ENCODE measurements at regions not wholly inside any gene's neighbourhood (a gene's known extent, or its start where the extent isn't known, plus 50 kb on each side); places are given as distances from the start of the nearest gene placed in this dataset.
"Not testable (repeated sequence)": the region's sequence is repeated elsewhere in the genome, so short reads cannot be mapped to it uniquely, and the experiment has no call there.

GRCh38 chr5:118282480-118283038 is 705.8 kb downstream of the DTWD2 start:
- not testable (repeated sequence) for H3K4me3 ChIP-seq (ENCODE audit: low read length); H2AFZ ChIP-seq (ENCODE audit: low read depth, low read length); H3K9me2 ChIP-seq (ENCODE audit: insufficient read depth, low read length); H4K20me1 ChIP-seq (ENCODE audit: insufficient read depth); H3K9ac ChIP-seq (ENCODE audit: low read length); H3K27ac ChIP-seq (ENCODE audit: low read length); H3K9me3 ChIP-seq (ENCODE audit: low read length); H3K4me2 ChIP-seq (ENCODE audit: low read length); H3K36me3 ChIP-seq (ENCODE audit: insufficient read depth, low read length); H3K27me3 ChIP-seq (ENCODE audit: insufficient read depth, low read depth, low read length); H3F3A ChIP-seq (ENCODE audit: insufficient read depth, low read length, poor library complexity, severe bottlenecking); H3K79me2 ChIP-seq (replicated peaks; ENCODE audit: insufficient read depth, low read length)

DNA sequence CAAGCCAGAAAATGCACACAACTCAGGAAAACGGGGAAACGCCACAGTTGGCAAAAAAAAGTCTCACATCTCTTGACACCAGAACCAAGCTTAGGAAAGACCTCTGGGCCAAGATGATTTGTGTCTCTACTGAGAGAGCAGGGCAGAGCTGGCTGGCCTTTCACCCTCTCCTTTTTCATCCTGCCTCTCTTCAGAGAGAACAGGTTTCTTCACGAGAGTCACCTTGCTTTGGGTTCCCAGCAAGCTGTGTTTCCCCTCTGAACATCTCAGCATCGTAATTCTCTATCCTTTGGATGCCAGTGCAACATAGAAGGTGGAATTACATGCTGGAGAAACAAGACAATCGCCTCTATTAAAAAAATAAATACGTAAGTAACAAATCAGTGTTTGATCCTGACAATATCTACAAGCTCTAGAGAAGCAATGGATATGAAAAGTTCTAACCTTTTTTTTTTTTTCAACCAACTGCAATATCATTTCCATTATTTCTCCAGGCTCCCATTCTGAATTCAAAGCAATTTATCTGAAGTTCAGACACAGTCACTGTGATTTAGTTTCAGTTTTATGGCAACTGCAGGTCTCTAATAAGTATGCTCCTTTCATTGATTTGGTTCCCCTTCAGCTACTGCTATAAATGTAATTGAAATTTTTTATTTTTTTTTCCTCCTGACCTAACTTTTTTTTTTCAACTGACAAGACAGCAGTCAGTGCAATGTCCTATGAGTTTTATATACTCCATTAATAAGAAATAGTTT is 708.6 kb downstream of the DTWD2 start:
- Histone ChIP-seq H4K20me1 (ENCODE audit: insufficient read depth) (no peaks in the 10 kb centered on the region), H3K27ac (ENCODE audit: low read length) (no peak overlapping the region), H3K27me3 (ENCODE audit: insufficient read depth, low read depth, low read length) (no peaks in the 10 kb centered on the region), H2AFZ (ENCODE audit: low read depth, low read length) (no peak overlapping the region), H3K4me3 (ENCODE audit: low read length) (no peak overlapping the region), H3F3A (ENCODE audit: insufficient read depth, low read length, poor library complexity, severe bottlenecking) (no peaks in the 10 kb centered on the region), H3K36me3 (ENCODE audit: insufficient read depth, low read length) (no peaks in the 10 kb centered on the region), H3K4me2 (ENCODE audit: low read length) (no peak overlapping the region), H3K79me2 (replicated peaks; ENCODE audit: insufficient read depth, low read length) (no peaks in the 10 kb centered on the region), H3K9me3 (ENCODE audit: low read length) (no peaks in the 10 kb centered on the region), H3K9ac (ENCODE audit: low read length) (no peak overlapping the region), H3K9me2 (ENCODE audit: insufficient read depth, low read length) (no peaks in the 10 kb centered on the region)
- TF ChIP-seq RAD21 (conservative IDR thresholded peaks at IDR 0.05), result no peak
- no peak for TF ChIP-seq MXI1 (conservative IDR thresholded peaks at IDR 0.05; ENCODE audit: poor library complexity, severe bottlenecking)
- no peak for TF ChIP-seq POLR2AphosphoS5 (IDR thresholded peaks at IDR 0.05)
- no peak for TF ChIP-seq TAF1 (IDR thresholded peaks at IDR 0.05; ENCODE audit: low read depth)
- no peak for TF ChIP-seq REST (IDR thresholded peaks at IDR 0.05; ENCODE audit: borderline replicate concordance)
- TF ChIP-seq EP300 (conservative IDR thresholded peaks at IDR 0.05; ENCODE audit: poor library complexity, severe bottlenecking), result no peak
- no peak for TF ChIP-seq EZH2 (IDR thresholded peaks at IDR 0.05; ENCODE audit: borderline replicate concordance, insufficient read depth, low read length, poor library complexity, severe bottlenecking)
- no peak for TF ChIP-seq SMC3 (conservative IDR thresholded peaks at IDR 0.05; ENCODE audit: poor library complexity)
- no peak for TF ChIP-seq CTCF (IDR thresholded peaks at IDR 0.05; ENCODE audit: poor library complexity, severe bottlenecking)
